ENCODE measurements at regions not wholly inside any gene's neighbourhood (a gene's known extent, or its start where the extent isn't known, plus 50 kb on each side); places are given as distances from the start of the nearest gene placed in this dataset.

GRCh38 chr18:64490207-64490606 is 341.3 kb upstream of the LINC00305 start:
- TF ChIP-seq, protein P1, sequence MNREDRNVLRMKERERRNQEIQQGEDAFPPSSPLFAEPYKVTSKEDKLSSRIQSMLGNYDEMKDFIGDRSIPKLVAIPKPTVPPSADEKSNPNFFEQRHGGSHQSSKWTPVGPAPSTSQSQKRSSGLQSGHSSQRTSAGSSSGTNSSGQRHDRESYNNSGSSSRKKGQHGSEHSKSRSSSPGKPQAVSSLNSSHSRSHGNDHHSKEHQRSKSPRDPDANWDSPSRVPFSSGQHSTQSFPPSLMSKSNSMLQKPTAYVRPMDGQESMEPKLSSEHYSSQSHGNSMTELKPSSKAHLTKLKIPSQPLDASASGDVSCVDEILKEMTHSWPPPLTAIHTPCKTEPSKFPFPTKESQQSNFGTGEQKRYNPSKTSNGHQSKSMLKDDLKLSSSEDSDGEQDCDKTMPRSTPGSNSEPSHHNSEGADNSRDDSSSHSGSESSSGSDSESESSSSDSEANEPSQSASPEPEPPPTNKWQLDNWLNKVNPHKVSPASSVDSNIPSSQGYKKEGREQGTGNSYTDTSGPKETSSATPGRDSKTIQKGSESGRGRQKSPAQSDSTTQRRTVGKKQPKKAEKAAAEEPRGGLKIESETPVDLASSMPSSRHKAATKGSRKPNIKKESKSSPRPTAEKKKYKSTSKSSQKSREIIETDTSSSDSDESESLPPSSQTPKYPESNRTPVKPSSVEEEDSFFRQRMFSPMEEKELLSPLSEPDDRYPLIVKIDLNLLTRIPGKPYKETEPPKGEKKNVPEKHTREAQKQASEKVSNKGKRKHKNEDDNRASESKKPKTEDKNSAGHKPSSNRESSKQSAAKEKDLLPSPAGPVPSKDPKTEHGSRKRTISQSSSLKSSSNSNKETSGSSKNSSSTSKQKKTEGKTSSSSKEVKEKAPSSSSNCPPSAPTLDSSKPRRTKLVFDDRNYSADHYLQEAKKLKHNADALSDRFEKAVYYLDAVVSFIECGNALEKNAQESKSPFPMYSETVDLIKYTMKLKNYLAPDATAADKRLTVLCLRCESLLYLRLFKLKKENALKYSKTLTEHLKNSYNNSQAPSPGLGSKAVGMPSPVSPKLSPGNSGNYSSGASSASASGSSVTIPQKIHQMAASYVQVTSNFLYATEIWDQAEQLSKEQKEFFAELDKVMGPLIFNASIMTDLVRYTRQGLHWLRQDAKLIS (CRISPR knock-in tag; IDR thresholded peaks at IDR 0.05; ENCODE audit: borderline replicate concordance): no peak
- no peak for TF ChIP-seq CTCF (IDR thresholded peaks at IDR 0.05)
- no peak for TF ChIP-seq USF1 (CRISPR knock-in tag; IDR thresholded peaks at IDR 0.05)
- no peak for TF ChIP-seq ELF4 (CRISPR knock-in tag; IDR thresholded peaks at IDR 0.05; ENCODE audit: low read depth)
- no peak for TF ChIP-seq GABPB1 (CRISPR knock-in tag; IDR thresholded peaks at IDR 0.05)
- TF ChIP-seq FOXP1 (CRISPR knock-in tag; IDR thresholded peaks at IDR 0.05; ENCODE audit: borderline replicate concordance): no peak
- TF ChIP-seq NFE2L1 (CRISPR knock-in tag; IDR thresholded peaks at IDR 0.05): no peak
